HL-60 (cell line): ENCODE measurements at regions not wholly inside any gene's neighbourhood (a gene's known extent, or its start where the extent isn't known, plus 50 kb on each side); places are given as distances from the start of the nearest gene placed in this dataset.
A peak's percentile ranks its signal among the peaks of the same experiment; 100 is the strongest.

Experiments used
- DNase-seq, 2 experiments: peaks; one replicate each; pipeline ENCODE4 v3.0.0-alpha.2; 2010 to 2020; ENCODE audit warnings: low read depth in 1 of 2, low spot score in 1 of 2
- H3K27ac ChIP-seq: fragments of 250-450 bp; sonication (Bioruptor Pico); replicated peaks from 2 replicates; pipeline ENCODE4 v1.5.1; 2020; ENCODE audit warnings: mild to moderate bottlenecking, moderate library complexity
- H3K27me3 ChIP-seq: fragments of 250-450 bp; sonication (Bioruptor Pico); 2 replicates; pipeline ENCODE4 v1.5.1; 2021; ENCODE audit warnings: mild to moderate bottlenecking, moderate library complexity; ENCODE audit not compliant: insufficient read depth, poor library complexity, severe bottlenecking
- H3K4me3 ChIP-seq: replicated peaks from 2 replicates; pipeline ENCODE4 v1.5.1; 2011; ENCODE audit warnings: mild to moderate bottlenecking, control low read depth, low read length; ENCODE audit not compliant: insufficient read depth
- CTCF ChIP-seq: IDR thresholded peaks from one replicate; pipeline ENCODE4 v1.5.1; 2011; ENCODE audit warnings: low read length, control low read depth, inconsistent platforms; ENCODE audit not compliant: insufficient read depth
- GABPA ChIP-seq: IDR thresholded peaks from 2 replicates; pipeline ENCODE4 v1.6.1; 2012; ENCODE audit warnings: low read depth
- POLR2AphosphoS5 ChIP-seq: IDR thresholded peaks from 2 replicates; pipeline ENCODE4 v1.6.1; 2012; ENCODE audit warnings: low read depth
- SPI1 ChIP-seq: IDR thresholded peaks from 2 replicates; pipeline ENCODE4 v1.6.1; 2012; ENCODE audit warnings: low read depth, mild to moderate bottlenecking, borderline replicate concordance
- TF ChIP-seq, protein P1 (sequence below): IDR thresholded peaks from 2 replicates; pipeline ENCODE4 v1.6.1; 2012; ENCODE audit warnings: low read depth; ENCODE audit not compliant: insufficient replicate concordance

DNA sequence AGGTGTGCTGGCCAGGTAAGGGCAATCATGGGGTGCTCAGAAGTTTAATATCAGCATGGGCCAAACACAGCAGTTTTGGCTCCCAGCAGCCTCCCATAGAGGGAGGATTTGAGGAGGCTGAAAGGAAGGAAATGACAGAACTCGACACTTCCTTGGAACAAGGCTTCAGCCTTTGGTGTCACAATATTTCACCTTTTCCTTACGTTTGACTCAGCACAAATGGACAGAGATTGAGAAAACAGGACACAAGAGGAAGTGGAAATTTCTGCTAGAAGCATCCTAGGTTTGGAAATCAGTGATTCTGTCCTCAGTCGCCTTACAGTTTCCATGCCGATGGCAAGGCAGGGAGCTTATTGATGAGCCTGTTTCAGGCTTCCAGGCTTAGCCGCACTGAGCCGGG, 181.4 kb downstream of the MAF start:
- Histone ChIP-seq H3K27me3 (peaks cover 7% of the 10 kb centered on the region), H3K27ac (no peak overlapping the region), H3K4me3 (no peak overlapping the region)
- TF ChIP-seq SPI1 = no peak
- no peak for TF ChIP-seq POLR2AphosphoS5
- TF ChIP-seq CTCF = no peak
- TF ChIP-seq GABPA = no peak
- TF ChIP-seq, protein P1, sequence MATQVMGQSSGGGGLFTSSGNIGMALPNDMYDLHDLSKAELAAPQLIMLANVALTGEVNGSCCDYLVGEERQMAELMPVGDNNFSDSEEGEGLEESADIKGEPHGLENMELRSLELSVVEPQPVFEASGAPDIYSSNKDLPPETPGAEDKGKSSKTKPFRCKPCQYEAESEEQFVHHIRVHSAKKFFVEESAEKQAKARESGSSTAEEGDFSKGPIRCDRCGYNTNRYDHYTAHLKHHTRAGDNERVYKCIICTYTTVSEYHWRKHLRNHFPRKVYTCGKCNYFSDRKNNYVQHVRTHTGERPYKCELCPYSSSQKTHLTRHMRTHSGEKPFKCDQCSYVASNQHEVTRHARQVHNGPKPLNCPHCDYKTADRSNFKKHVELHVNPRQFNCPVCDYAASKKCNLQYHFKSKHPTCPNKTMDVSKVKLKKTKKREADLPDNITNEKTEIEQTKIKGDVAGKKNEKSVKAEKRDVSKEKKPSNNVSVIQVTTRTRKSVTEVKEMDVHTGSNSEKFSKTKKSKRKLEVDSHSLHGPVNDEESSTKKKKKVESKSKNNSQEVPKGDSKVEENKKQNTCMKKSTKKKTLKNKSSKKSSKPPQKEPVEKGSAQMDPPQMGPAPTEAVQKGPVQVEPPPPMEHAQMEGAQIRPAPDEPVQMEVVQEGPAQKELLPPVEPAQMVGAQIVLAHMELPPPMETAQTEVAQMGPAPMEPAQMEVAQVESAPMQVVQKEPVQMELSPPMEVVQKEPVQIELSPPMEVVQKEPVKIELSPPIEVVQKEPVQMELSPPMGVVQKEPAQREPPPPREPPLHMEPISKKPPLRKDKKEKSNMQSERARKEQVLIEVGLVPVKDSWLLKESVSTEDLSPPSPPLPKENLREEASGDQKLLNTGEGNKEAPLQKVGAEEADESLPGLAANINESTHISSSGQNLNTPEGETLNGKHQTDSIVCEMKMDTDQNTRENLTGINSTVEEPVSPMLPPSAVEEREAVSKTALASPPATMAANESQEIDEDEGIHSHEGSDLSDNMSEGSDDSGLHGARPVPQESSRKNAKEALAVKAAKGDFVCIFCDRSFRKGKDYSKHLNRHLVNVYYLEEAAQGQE = no peak
- DNase-seq = no peak

GRCh38 chr16:79417601-79418008, 182.9 kb downstream of the MAF start:
- TF ChIP-seq GABPA (no peak), CTCF (no peak), SPI1 (no peak), POLR2AphosphoS5 (no peak)
- TF ChIP-seq, protein P1 = no peak
- Histone ChIP-seq H3K27me3 (peaks cover 7% of the 10 kb centered on the region), H3K27ac (no peak overlapping the region), H3K4me3 (no peak overlapping the region)
- DNase-seq = no peak

- no peak overlapping the region for H3K4me3 ChIP-seq
- DNase-seq = no peak
- TF ChIP-seq SPI1 (peak; percentile 35; the same call in 1 of the 2 replicates), GABPA (no peak)
- H3K27ac ChIP-seq = no peak overlapping the region
- peaks cover 7% of the 10 kb centered on the region for H3K27me3 ChIP-seq
Observed at GRCh38 chr16:79415983-79416640, 184.4 kb downstream of the MAF start.

GRCh38 chr16:79412783-79413225, 187.7 kb downstream of the MAF start:
- Histone ChIP-seq H3K27ac (no peak overlapping the region), H3K27me3 (peaks cover 7% of the 10 kb centered on the region), H3K4me3 (no peak overlapping the region)
- no peak for DNase-seq
- TF ChIP-seq POLR2AphosphoS5 = no peak
- TF ChIP-seq GABPA = no peak
- TF ChIP-seq, protein P1 = no peak
- TF ChIP-seq CTCF = no peak
- no peak for TF ChIP-seq SPI1
